VCaP (cell line): ENCODE measurements at regions not wholly inside any gene's neighbourhood (a gene's known extent, or its start where the extent isn't known, plus 50 kb on each side); places are given as distances from the start of the nearest gene placed in this dataset.

Experiments used
- H3K27ac ChIP-seq: fragments of 450-650 bp; 2 replicates; pipeline ENCODE4 v1.5.1; 2017
- TF ChIP-seq, protein P1 (sequence below): fragments of 450-650 bp; conservative IDR thresholded peaks from 2 replicates; pipeline ENCODE4 v1.5.1; 2017; ENCODE audit warnings: mild to moderate bottlenecking, moderate library complexity

DNA sequence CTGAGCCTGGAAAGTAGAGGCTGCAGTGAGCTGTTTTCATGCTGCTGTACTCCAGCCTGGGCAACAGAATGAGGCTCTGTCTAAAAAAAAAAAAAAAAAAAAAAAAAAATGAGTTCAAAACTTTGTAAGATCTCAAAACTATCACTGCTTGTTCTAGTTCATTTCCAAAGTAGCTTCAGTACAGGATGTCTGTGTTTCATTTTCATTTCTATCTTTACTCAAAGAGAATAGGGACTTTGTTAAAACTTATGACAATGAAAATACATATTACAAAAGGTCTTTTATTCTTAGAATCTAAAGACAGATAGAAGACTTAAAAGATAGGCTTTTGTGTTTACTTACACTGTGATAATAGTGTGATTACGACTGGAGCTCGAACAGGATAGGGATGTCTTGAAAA is 709.7 kb downstream of the ADGRL2 start:
- TF ChIP-seq, protein P1, sequence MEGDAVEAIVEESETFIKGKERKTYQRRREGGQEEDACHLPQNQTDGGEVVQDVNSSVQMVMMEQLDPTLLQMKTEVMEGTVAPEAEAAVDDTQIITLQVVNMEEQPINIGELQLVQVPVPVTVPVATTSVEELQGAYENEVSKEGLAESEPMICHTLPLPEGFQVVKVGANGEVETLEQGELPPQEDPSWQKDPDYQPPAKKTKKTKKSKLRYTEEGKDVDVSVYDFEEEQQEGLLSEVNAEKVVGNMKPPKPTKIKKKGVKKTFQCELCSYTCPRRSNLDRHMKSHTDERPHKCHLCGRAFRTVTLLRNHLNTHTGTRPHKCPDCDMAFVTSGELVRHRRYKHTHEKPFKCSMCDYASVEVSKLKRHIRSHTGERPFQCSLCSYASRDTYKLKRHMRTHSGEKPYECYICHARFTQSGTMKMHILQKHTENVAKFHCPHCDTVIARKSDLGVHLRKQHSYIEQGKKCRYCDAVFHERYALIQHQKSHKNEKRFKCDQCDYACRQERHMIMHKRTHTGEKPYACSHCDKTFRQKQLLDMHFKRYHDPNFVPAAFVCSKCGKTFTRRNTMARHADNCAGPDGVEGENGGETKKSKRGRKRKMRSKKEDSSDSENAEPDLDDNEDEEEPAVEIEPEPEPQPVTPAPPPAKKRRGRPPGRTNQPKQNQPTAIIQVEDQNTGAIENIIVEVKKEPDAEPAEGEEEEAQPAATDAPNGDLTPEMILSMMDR: no peak
- no peak overlapping the region for H3K27ac ChIP-seq

DNA sequence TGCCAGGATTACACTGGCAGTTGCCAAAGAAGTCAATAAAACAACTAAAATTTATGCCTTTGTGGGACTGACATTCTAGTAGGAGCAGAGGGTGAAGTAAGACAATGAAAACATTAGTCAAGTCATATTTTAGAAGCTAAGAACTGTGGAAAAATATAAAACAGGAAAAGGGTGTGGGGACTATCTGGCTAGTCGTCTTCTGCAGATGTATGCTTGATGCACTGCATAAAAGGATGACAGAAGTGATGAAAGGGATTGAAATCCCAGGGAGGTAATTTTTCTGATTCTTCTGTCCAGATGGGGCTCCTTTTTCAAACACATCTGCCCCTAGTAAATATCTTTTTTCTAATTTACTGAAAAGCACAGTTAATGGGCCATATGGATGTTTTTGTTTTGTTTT is 706.3 kb downstream of the ADGRL2 start:
- TF ChIP-seq, protein P1: no peak

DNA sequence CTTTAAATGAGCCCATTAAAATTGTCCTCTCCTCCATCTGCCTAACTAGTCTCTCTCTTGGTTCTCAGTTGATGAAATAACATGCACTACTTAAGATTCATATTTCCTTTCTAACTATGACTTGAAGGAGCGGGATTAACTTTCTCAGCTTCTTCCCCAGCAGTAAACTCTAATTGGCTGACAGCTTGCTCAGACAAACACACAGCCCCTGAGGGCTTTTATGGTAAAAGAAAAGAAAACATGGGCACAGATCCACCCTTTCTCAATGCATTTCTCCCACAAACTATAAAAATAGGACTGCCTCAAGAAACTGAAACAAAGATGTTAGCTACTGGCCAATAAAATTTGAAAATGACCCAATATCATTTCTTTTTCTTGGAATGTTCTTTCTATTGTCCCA is 703.1 kb downstream of the ADGRL2 start:
- no peak overlapping the region for H3K27ac ChIP-seq
- TF ChIP-seq, protein P1: no peak

More for the DNA sequence above, 706.3 kb downstream of the ADGRL2 start:
- H3K27ac ChIP-seq: no peak overlapping the region

DNA sequence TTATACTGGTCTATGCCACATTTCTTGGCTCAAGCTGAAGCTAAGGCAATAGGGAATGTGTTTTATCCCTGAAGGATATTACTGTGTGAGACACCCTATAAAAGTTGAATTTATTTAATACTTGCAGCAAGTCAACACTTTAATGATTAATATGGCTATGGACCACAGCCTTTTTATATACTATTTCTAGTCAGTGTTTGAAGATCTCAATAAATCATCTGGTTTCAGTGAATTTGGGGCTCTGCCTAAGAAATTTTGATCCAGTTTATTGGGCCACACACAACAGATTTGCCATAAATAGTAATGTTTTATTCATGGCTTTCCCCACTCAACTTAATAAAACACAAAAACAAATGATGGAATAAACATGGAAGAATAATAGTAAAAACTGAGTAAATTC is 698.3 kb downstream of the ADGRL2 start:
- no peak overlapping the region for H3K27ac ChIP-seq
- TF ChIP-seq, protein P1: no peak

DNA sequence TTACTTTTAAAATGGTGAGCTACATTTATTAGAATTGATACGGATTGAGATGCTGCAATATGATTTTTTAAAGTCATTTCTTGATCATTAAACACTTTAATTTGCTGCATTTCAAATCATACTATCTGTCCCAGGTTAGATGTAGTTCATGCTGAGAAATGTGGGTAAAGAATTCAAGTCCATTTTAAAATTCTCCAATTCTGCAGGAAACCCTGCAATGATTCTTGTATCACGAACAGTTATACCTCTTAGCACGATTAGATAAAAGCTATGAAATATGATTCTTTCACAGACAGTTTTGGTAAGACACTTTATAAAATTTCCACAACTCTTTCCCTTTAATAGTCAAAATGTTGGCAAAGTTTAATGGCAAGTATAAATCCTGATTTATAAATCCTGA is 693.4 kb downstream of the ADGRL2 start:
- no peak overlapping the region for H3K27ac ChIP-seq
- TF ChIP-seq, protein P1: no peak

DNA sequence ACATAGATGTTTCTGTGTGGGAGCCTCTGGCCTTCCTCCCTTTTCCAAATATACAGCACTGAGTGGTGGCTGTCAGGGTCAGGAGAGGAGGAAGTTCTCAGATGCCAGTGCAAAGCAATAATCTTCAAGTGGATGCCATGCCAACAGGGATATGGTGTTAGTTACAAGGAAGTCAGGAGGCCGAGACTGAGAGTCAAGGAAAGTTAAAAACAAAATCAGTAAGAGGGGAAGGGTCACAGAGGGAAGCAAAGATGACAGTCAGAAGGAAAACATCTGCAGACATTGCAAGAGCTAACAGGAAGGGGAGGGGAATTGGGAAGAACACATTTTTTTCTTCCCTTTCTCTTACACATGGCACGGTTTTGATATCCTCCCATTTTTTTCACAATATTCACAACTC is 691.4 kb downstream of the ADGRL2 start:
- no peak overlapping the region for H3K27ac ChIP-seq
- TF ChIP-seq, protein P1: no peak

DNA sequence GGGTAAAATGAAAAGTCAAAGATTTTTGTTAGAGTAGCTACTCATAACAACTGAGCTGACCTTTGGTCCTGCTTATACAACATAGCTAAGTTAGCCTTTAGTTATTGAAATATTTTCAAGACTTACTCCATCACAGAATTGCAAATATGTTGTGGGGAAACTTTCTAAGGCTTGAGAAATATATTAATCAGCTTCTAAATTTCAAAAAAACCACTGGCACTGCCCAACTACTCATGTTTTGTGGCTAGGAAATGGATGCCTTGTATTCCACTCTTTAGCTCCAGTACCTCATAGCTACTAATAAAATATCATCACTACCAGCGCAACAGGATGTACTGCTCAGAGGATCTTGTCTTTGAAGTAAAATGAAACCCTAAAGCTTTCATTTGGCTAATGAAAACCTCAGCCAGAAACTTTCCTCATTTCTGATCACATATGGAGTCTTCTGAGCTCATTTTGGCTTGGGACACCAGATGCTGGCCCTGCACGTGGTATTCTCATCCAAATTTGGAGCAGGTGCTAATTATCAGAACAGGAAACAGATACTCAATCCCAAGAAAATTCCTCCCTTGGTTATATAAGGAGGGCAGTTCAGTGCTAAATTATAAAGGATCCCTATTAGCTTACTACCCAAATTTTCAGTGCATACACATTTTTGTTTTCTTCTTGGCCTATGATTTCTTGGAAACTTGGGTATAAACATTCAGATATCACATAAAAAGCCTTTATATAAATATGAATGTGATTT is 690.7 kb downstream of the ADGRL2 start:
- TF ChIP-seq, protein P1: no peak
- H3K27ac ChIP-seq: no peak overlapping the region
